ENCODE measurements at regions not wholly inside any gene's neighbourhood (a gene's known extent, or its start where the extent isn't known, plus 50 kb on each side); places are given as distances from the start of the nearest gene placed in this dataset.

GRCh38 chr1:191504999-191505398 lies 653.3 kb upstream of the RGS18 start:
- TF ChIP-seq ZNF274 (IDR thresholded peaks at IDR 0.05; ENCODE audit: low read depth, low read length) (no peak), YY1 (IDR thresholded peaks at IDR 0.05; ENCODE audit: insufficient read depth, insufficient read length) (no peak)

All from NT2/D1 (cell line).